Progenitor cell of endocrine pancreas (in vitro differentiated cells): ENCODE measurements at regions not wholly inside any gene's neighbourhood (a gene's known extent, or its start where the extent isn't known, plus 50 kb on each side); places are given as distances from the start of the nearest gene placed in this dataset.
A peak's percentile ranks its signal among the peaks of the same experiment; 100 is the strongest.

Experiments used
- DNase-seq: peaks from one replicate; pipeline ENCODE4 v3.0.0; 2021; ENCODE audit warnings: low spot score; ENCODE audit not compliant: unreplicated experiment
- H3K27ac Mint-ChIP-seq: 2 replicates; pipeline ENCODE4 v1.8.0; 2021; ENCODE audit warnings: mild to moderate bottlenecking, moderate library complexity, mixed read lengths
- H3K27me3 Mint-ChIP-seq: 2 replicates; pipeline ENCODE4 v1.8.0; 2021; ENCODE audit warnings: mixed read lengths
- H3K36me3 Mint-ChIP-seq: 2 replicates; pipeline ENCODE4 v1.8.0; 2022; ENCODE audit warnings: mixed read lengths; ENCODE audit not compliant: insufficient read depth
- H3K4me1 Mint-ChIP-seq: 2 replicates; pipeline ENCODE4 v1.8.0; 2021; ENCODE audit warnings: low read depth, mixed read lengths
- H3K4me3 Mint-ChIP-seq: 2 replicates; pipeline ENCODE4 v1.8.0; 2021; ENCODE audit warnings: low read depth, mild to moderate bottlenecking, moderate library complexity, mixed read lengths
- H3K9me3 Mint-ChIP-seq: 2 replicates; pipeline ENCODE4 v1.8.0; 2021; ENCODE audit warnings: low read depth, mixed read lengths
- TF ChIP-seq, protein P1 (sequence below): fragments of 200-600 bp; sonication (generic); IDR thresholded peaks from one replicate; pipeline ENCODE4 v1.5.0; 2021; ENCODE audit warnings: antibody characterized with exemption, mild to moderate bottlenecking; ENCODE audit not compliant: unreplicated experiment

DNA sequence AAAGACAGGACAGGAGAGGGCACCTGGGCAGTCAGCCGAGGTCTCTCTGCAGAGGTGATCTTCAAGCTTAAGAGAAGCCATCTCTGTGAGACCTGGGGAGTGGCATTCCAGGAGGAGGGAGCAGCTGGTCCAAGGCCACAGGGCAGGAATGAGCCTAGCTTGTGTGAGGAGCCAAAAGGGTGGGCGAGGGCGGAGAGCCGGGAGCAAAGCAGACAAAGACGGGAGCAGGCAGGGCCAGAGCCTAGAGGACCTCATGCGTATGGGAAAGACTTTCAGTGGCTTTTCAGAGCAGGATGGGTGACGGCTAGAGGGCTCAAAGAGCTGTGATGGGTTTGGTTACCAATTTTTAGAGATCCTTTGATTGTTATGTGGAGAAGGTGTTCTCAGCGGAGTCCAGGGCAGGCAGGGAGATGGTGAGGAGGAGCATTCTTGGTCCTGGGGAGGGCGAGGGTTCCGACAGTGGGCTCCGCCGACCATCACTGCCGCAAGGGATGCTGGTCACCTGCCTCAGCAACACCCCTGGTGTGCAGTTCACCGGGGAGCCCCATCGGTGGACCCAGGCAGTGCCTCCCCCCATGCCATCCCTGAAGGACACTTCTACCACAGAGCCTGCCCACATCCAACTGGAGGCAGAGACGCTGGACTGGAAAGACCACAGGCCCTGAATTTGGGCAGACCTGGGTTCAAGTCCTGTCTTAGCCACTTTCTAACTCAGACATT lies 122.9 kb upstream of the IRF2BP2 start:
- peaks cover 15% of the 10 kb centered on the region for H3K4me1 Mint-ChIP-seq
- peak overlapping the region; percentile 41 for H3K27ac Mint-ChIP-seq
- TF ChIP-seq, protein P1, sequence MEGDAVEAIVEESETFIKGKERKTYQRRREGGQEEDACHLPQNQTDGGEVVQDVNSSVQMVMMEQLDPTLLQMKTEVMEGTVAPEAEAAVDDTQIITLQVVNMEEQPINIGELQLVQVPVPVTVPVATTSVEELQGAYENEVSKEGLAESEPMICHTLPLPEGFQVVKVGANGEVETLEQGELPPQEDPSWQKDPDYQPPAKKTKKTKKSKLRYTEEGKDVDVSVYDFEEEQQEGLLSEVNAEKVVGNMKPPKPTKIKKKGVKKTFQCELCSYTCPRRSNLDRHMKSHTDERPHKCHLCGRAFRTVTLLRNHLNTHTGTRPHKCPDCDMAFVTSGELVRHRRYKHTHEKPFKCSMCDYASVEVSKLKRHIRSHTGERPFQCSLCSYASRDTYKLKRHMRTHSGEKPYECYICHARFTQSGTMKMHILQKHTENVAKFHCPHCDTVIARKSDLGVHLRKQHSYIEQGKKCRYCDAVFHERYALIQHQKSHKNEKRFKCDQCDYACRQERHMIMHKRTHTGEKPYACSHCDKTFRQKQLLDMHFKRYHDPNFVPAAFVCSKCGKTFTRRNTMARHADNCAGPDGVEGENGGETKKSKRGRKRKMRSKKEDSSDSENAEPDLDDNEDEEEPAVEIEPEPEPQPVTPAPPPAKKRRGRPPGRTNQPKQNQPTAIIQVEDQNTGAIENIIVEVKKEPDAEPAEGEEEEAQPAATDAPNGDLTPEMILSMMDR: no peak
- H3K9me3 Mint-ChIP-seq: no peaks in the 10 kb centered on the region
- H3K36me3 Mint-ChIP-seq: no peaks in the 10 kb centered on the region
- DNase-seq: no peak
- H3K4me3 Mint-ChIP-seq: no peak overlapping the region
- no peaks in the 10 kb centered on the region for H3K27me3 Mint-ChIP-seq

DNA sequence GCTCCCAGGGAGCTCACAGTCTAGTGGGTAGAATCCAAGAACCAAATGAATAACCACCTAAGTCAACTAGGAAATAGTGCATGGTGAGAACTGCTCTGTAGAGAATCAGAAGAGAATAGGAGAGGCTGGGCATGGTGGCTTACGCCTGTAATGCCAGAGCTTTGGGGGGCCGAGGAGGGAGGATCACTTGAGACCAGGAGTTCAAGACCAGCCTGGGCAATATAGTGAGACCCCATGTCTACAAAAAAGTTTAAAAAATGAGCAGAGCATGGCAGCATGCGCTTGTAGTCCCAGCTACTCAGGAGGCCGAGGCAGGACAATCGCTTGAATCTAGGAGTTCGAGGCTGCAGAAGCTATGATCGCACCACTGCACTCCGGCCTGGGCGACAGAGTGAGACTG lies 122.3 kb upstream of the IRF2BP2 start:
- no peak overlapping the region for H3K27ac Mint-ChIP-seq
- no peak for DNase-seq

DNA sequence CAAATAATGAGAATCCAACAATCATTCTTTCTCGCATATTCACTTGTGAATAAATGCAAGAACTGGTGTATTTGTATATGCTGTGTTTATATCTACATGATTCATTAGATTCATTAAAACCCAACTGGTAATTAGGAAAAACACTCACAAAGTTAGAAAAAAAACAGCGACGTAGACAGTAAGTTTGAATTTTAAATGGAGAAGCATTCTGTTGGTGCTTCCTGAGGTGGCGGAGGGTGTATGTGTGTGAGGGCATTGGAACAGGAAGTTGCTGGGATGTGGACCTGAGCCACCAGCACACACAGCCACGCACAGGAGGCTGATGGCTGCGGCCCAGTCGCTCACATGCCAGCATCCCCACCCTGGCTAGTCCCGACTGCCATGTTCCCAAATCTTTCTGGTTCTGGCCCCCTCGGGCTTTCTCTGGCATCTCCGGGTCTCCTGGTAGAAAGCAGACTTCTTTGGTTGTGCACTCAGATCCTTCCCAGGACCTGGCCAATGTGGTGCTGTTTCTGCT lies 121.6 kb upstream of the IRF2BP2 start:
- H3K4me1 Mint-ChIP-seq: peaks cover 25% of the 10 kb centered on the region
- H3K4me3 Mint-ChIP-seq: no peak overlapping the region
- DNase-seq: no peak

More for the DNA sequence above, 122.3 kb upstream of the IRF2BP2 start:
- H3K9me3 Mint-ChIP-seq: no peaks in the 10 kb centered on the region
- TF ChIP-seq, protein P1: no peak
- peaks cover 19% of the 10 kb centered on the region for H3K4me1 Mint-ChIP-seq
- no peaks in the 10 kb centered on the region for H3K36me3 Mint-ChIP-seq
- no peak overlapping the region for H3K4me3 Mint-ChIP-seq
- H3K27me3 Mint-ChIP-seq: no peaks in the 10 kb centered on the region

DNA sequence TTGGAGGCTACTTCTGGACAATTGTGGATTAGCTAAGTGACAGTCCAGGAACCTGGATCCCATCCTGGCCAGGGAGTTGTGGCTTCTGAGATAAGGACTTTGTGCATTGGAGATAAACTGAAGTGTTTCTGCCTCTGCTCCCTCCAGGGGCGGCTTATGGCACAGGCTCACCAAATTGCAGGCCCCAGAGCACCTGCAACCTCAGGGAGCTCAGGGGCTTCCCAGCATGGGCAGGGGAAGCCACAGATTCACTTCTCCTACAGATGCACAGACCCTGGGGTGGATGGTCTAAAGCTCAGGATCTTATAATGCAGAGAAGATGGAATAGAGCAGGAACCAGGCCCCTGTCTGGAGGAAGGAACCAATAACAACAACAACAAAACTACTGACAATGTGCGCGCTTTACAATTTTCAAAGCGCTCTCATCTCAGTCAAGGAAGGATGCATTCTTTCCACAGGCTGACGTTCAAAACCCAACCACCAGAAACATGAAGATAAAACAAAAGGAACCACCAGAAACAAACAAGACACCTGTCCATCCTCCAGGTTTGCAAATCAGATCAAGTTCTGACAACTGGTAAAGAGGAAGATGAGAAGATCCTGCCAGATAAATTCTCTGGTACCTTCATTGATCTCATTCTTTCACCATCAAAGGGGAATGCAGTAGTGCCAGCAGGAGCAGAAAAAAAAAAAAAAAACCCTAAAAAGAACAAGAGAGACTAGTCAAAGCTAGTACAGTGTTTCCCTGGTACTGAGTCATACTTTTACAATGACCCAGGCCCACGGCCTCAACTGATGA lies 121.0 kb upstream of the IRF2BP2 start:
- no peaks in the 10 kb centered on the region for H3K9me3 Mint-ChIP-seq
- H3K36me3 Mint-ChIP-seq: no peaks in the 10 kb centered on the region
- peaks cover 29% of the 10 kb centered on the region for H3K4me1 Mint-ChIP-seq
- TF ChIP-seq, protein P1: peak; percentile 7
- DNase-seq: no peak
- no peak overlapping the region for H3K27ac Mint-ChIP-seq
- no peak overlapping the region for H3K4me3 Mint-ChIP-seq
- no peaks in the 10 kb centered on the region for H3K27me3 Mint-ChIP-seq

More for the DNA sequence above, 121.6 kb upstream of the IRF2BP2 start:
- TF ChIP-seq, protein P1: no peak
- H3K27ac Mint-ChIP-seq: no peak overlapping the region
- no peaks in the 10 kb centered on the region for H3K27me3 Mint-ChIP-seq
- no peaks in the 10 kb centered on the region for H3K9me3 Mint-ChIP-seq
- H3K36me3 Mint-ChIP-seq: no peaks in the 10 kb centered on the region

DNA sequence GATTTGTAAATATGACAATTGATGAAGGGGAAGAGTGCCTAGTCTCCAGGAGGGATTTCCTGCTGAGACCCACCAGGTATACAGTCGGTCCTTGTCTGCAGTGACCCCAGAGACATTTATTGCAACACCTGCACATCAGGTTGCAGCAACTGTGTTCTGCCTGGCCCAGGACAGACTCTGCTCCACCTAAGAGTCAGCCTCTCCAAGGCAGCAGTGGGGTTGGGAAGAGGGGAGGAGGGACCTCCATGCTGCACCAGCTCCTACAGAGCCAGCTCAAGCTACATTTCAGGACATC lies 120.4 kb upstream of the IRF2BP2 start:
- no peak overlapping the region for H3K27ac Mint-ChIP-seq
- H3K9me3 Mint-ChIP-seq: no peaks in the 10 kb centered on the region
- H3K36me3 Mint-ChIP-seq: no peaks in the 10 kb centered on the region
- no peaks in the 10 kb centered on the region for H3K27me3 Mint-ChIP-seq
- TF ChIP-seq, protein P1: no peak
- H3K4me1 Mint-ChIP-seq: peaks cover 34% of the 10 kb centered on the region
- H3K4me3 Mint-ChIP-seq: no peak overlapping the region
- no peak for DNase-seq
